ENCODE measurements at regions not wholly inside any gene's neighbourhood (a gene's known extent, or its start where the extent isn't known, plus 50 kb on each side); places are given as distances from the start of the nearest gene placed in this dataset.

DNA sequence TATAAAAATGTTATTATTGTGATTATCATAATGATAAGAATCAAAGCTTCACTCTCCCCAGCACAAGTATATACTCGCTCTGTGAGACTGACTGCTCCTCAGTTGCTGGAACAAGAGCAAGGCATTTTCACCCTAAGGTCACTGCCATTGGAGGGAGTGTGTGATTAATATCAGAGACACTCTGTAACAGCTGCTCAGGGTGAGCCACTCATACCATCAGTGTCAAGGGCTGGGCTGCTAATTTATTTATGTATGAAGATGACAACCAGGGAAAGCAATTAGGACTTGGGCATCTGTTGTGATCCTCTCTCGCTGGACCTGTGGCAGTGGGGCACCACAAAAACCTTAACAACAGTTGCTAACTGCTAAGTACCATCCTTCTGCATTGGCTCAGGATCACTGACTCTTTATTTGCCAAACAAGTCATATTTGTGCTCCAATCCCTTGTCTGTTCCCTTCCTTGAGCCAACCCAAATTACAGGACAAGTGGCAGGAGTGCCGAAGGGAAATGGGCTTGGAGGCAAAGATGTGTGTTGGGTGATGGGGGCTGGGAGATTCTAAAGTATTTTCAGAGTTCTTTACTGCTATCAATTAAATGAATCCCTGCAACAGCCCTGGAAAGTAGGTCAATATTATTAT lies 297.5 kb upstream of the STT3B start:
- TF ChIP-seq, protein P1, sequence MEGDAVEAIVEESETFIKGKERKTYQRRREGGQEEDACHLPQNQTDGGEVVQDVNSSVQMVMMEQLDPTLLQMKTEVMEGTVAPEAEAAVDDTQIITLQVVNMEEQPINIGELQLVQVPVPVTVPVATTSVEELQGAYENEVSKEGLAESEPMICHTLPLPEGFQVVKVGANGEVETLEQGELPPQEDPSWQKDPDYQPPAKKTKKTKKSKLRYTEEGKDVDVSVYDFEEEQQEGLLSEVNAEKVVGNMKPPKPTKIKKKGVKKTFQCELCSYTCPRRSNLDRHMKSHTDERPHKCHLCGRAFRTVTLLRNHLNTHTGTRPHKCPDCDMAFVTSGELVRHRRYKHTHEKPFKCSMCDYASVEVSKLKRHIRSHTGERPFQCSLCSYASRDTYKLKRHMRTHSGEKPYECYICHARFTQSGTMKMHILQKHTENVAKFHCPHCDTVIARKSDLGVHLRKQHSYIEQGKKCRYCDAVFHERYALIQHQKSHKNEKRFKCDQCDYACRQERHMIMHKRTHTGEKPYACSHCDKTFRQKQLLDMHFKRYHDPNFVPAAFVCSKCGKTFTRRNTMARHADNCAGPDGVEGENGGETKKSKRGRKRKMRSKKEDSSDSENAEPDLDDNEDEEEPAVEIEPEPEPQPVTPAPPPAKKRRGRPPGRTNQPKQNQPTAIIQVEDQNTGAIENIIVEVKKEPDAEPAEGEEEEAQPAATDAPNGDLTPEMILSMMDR (conservative IDR thresholded peaks at IDR 0.05; ENCODE audit: low read depth, low read length): no peak
- no peak overlapping the region for H3K4me2 ChIP-seq
- no peaks in the 10 kb centered on the region for H3K27me3 ChIP-seq (ENCODE audit: insufficient read depth, low read depth)
- H3K4me1 ChIP-seq (ENCODE audit: low read depth, poor library complexity, severe bottlenecking): no peaks in the 10 kb centered on the region
- H3K27ac ChIP-seq: no peak overlapping the region
- no peaks in the 10 kb centered on the region for H4K20me1 ChIP-seq (ENCODE audit: insufficient read depth)
- H3K36me3 ChIP-seq (ENCODE audit: insufficient read depth): no peaks in the 10 kb centered on the region
- no peak overlapping the region for H3K9ac ChIP-seq
- H3K79me2 ChIP-seq (ENCODE audit: insufficient read depth, low read depth): no peaks in the 10 kb centered on the region
- no peak overlapping the region for H3K4me3 ChIP-seq (IDR thresholded peaks at IDR 0.05; ENCODE audit: insufficient read depth, low read depth, low read length)
- H2AFZ ChIP-seq (ENCODE audit: low read depth): no peak overlapping the region

DNA sequence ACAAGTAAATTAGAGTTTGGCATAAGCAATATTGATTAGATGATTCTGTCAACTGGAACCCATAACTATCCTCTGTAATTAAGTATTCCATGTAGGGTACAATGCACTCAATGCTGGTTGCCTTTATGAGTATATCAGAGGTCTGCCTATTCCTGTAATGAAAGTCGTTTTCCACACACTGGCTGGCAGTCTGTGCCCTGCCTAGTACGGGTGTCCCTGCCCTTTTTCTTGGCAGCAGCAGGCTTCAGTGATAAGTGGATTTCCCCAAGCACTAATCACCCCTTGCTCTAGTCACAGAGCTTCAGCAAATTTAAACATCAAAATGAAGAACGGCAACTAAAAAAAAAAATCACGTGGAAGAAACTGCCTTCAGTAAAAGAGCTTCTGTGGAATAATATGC lies 294.8 kb upstream of the STT3B start:
- Histone ChIP-seq H3K36me3 (ENCODE audit: insufficient read depth) (no peaks in the 10 kb centered on the region), H3K79me2 (ENCODE audit: insufficient read depth, low read depth) (no peaks in the 10 kb centered on the region), H2AFZ (ENCODE audit: low read depth) (no peak overlapping the region), H3K4me3 (IDR thresholded peaks at IDR 0.05; ENCODE audit: insufficient read depth, low read depth, low read length) (no peak overlapping the region), H3K27ac (no peak overlapping the region), H4K20me1 (ENCODE audit: insufficient read depth) (no peaks in the 10 kb centered on the region), H3K9ac (no peak overlapping the region), H3K4me2 (no peak overlapping the region), H3K4me1 (ENCODE audit: low read depth, poor library complexity, severe bottlenecking) (no peaks in the 10 kb centered on the region), H3K27me3 (ENCODE audit: insufficient read depth, low read depth) (no peaks in the 10 kb centered on the region)
- TF ChIP-seq, protein P1 (conservative IDR thresholded peaks at IDR 0.05; ENCODE audit: low read depth, low read length): no peak

DNA sequence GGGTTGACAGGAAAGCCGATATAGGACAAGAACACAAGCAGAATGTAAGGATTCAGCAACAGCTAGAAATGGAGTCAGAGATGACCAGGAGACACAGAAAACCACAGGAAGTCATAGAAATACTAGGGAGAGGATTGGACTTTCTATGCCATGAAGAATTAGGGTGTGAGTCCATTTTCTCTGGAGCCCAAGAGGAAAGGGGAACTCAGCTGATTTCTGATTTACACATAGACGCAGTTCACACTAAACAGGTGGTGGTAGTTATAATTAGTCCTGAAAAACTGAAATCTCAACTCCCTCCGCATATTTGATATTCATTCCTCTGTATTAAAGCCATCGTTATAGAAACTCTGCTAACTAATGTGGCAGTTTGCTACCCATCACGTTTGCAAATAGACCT lies 292.7 kb upstream of the STT3B start:
- H3K79me2 ChIP-seq (ENCODE audit: insufficient read depth, low read depth): no peaks in the 10 kb centered on the region
- H3K4me2 ChIP-seq: no peak overlapping the region
- H4K20me1 ChIP-seq (ENCODE audit: insufficient read depth): no peaks in the 10 kb centered on the region
- no peaks in the 10 kb centered on the region for H3K36me3 ChIP-seq (ENCODE audit: insufficient read depth)
- TF ChIP-seq, protein P1 (conservative IDR thresholded peaks at IDR 0.05; ENCODE audit: low read depth, low read length): no peak
- no peak overlapping the region for H3K27ac ChIP-seq
- no peaks in the 10 kb centered on the region for H3K27me3 ChIP-seq (ENCODE audit: insufficient read depth, low read depth)
- H2AFZ ChIP-seq (ENCODE audit: low read depth): no peak overlapping the region
- H3K9ac ChIP-seq: no peak overlapping the region
- no peak overlapping the region for H3K4me3 ChIP-seq (IDR thresholded peaks at IDR 0.05; ENCODE audit: insufficient read depth, low read depth, low read length)
- no peaks in the 10 kb centered on the region for H3K4me1 ChIP-seq (ENCODE audit: low read depth, poor library complexity, severe bottlenecking)

DNA sequence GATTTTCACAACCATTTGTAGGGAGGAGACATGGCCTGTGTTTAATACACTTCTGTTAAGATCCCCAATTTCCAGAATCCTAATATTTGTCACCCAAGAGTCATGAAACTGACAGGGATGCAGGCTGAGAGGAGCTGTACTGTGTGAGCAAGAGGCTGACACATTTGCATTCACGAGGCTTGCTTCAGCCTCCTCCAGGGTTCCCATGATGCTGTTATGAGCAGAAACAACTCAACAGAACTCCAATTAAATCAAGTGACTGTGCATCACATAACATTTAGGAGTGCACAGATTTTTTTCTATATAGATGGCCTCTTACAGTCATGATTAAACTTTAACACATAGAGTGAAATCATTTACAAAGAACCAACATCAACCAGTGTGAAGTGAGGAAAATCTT lies 292.3 kb upstream of the STT3B start:
- no peak overlapping the region for H2AFZ ChIP-seq (ENCODE audit: low read depth)
- H3K4me2 ChIP-seq: no peak overlapping the region
- no peak overlapping the region for H3K9ac ChIP-seq
- H3K4me3 ChIP-seq (IDR thresholded peaks at IDR 0.05; ENCODE audit: insufficient read depth, low read depth, low read length): no peak overlapping the region
- H3K27ac ChIP-seq: no peak overlapping the region
- no peaks in the 10 kb centered on the region for H3K79me2 ChIP-seq (ENCODE audit: insufficient read depth, low read depth)
- TF ChIP-seq, protein P1 (conservative IDR thresholded peaks at IDR 0.05; ENCODE audit: low read depth, low read length): no peak
- H3K36me3 ChIP-seq (ENCODE audit: insufficient read depth): no peaks in the 10 kb centered on the region
- H3K27me3 ChIP-seq (ENCODE audit: insufficient read depth, low read depth): no peaks in the 10 kb centered on the region
- no peaks in the 10 kb centered on the region for H4K20me1 ChIP-seq (ENCODE audit: insufficient read depth)
- H3K4me1 ChIP-seq (ENCODE audit: low read depth, poor library complexity, severe bottlenecking): no peaks in the 10 kb centered on the region
